Mesenchymal stem cell (in vitro differentiated cells and primary cell): ENCODE measurements at regions not wholly inside any gene's neighbourhood (a gene's known extent, or its start where the extent isn't known, plus 50 kb on each side); places are given as distances from the start of the nearest gene placed in this dataset.

Experiments used
- DNase-seq: peaks from one replicate; pipeline ENCODE4 v3.0.0-alpha.2; 2013
- H2AFZ ChIP-seq: one replicate; pipeline ENCODE4 v1.6.1; 2013; ENCODE audit warnings: low read depth, mild to moderate bottlenecking, control low read depth, inconsistent platforms, low read length, moderate library complexity
- H2AK5ac ChIP-seq: 2 replicates; pipeline ENCODE4 v1.6.1; 2013; ENCODE audit warnings: low read length, moderate library complexity, mild to moderate bottlenecking, inconsistent platforms; ENCODE audit not compliant: severe bottlenecking
- H2BK120ac ChIP-seq: one replicate; pipeline ENCODE4 v1.6.1; 2013; ENCODE audit warnings: low read depth, mild to moderate bottlenecking, inconsistent platforms, low read length, moderate library complexity
- H2BK12ac ChIP-seq, 2 experiments: one replicate each; pipeline ENCODE4 v1.6.1; 2013; ENCODE audit warnings: inconsistent platforms in 2 of 2, low read length in 2 of 2, mild to moderate bottlenecking in 2 of 2, moderate library complexity in 2 of 2, control low read depth in 1 of 2
- H2BK15ac ChIP-seq: one replicate; pipeline ENCODE4 v1.6.1; 2013; ENCODE audit warnings: mild to moderate bottlenecking, low read depth, inconsistent platforms; ENCODE audit not compliant: poor library complexity, severe bottlenecking
- H2BK5ac ChIP-seq: 2 replicates; pipeline ENCODE4 v1.6.1; 2013; ENCODE audit warnings: low read depth, mild to moderate bottlenecking, low read length, control low read depth, inconsistent platforms; ENCODE audit not compliant: poor library complexity, severe bottlenecking
- H3K14ac ChIP-seq, 2 experiments: one replicate each; pipeline ENCODE4 v1.6.1; 2013; ENCODE audit warnings: inconsistent platforms in 2 of 2, low read length in 2 of 2, control low read depth in 1 of 2, mild to moderate bottlenecking in 1 of 2, moderate library complexity in 1 of 2
- H3K18ac ChIP-seq, 2 experiments: one replicate each; pipeline ENCODE4 v1.6.1; 2013; ENCODE audit warnings: inconsistent platforms in 2 of 2, low read length in 2 of 2, control low read depth in 1 of 2, low read depth in 1 of 2, mild to moderate bottlenecking in 1 of 2
- H3K23ac ChIP-seq, 2 experiments: one replicate each; pipeline ENCODE4 v1.6.1; 2013; ENCODE audit warnings: inconsistent platforms in 2 of 2, low read length in 2 of 2, mild to moderate bottlenecking in 2 of 2, moderate library complexity in 2 of 2, control low read depth in 1 of 2
- H3K27ac ChIP-seq: 2 replicates; pipeline ENCODE4 v1.5.1; 2013; ENCODE audit warnings: mild to moderate bottlenecking, moderate library complexity, low read length, control low read depth, inconsistent platforms; ENCODE audit not compliant: poor library complexity, severe bottlenecking
- H3K27me3 ChIP-seq, 2 experiments: 2 replicates each; pipeline versions ENCODE4 v1.6.1 to v1.7.0; 2013; ENCODE audit warnings: low read length in 2 of 2, mild to moderate bottlenecking in 2 of 2, moderate library complexity in 2 of 2, control low read depth in 1 of 2, inconsistent platforms in 1 of 2; ENCODE audit not compliant: control insufficient read depth in 1 of 2, insufficient read depth in 1 of 2
- H3K36me3 ChIP-seq, 2 experiments: 2 replicates each; pipeline versions ENCODE4 v1.6.1 to v1.7.0; 2013; ENCODE audit warnings: low read length in 2 of 2, control low read depth in 1 of 2, inconsistent platforms in 1 of 2, low read depth in 1 of 2, mild to moderate bottlenecking in 1 of 2; ENCODE audit not compliant: insufficient read depth in 2 of 2, control insufficient read depth in 1 of 2
- H3K4ac ChIP-seq, 2 experiments: one replicate each; pipeline ENCODE4 v1.6.1; 2013; ENCODE audit warnings: inconsistent platforms in 2 of 2, low read length in 2 of 2, mild to moderate bottlenecking in 2 of 2, moderate library complexity in 2 of 2, control low read depth in 1 of 2, low read depth in 1 of 2
- H3K4me1 ChIP-seq: 2 replicates; pipeline ENCODE4 v1.6.1; 2013; ENCODE audit warnings: low read depth, low read length, control low read depth; ENCODE audit not compliant: control insufficient read depth, insufficient read depth
- H3K4me2 ChIP-seq: 2 replicates; pipeline ENCODE4 v1.6.1; 2013; ENCODE audit warnings: low read length, mild to moderate bottlenecking, inconsistent platforms; ENCODE audit not compliant: poor library complexity, severe bottlenecking
- H3K4me3 ChIP-seq, 2 experiments: 2 replicates each; pipeline versions ENCODE4 v1.5.1 to v1.7.0; 2013; ENCODE audit warnings: low read length in 2 of 2, mild to moderate bottlenecking in 2 of 2, control low read depth in 1 of 2, low read depth in 1 of 2; ENCODE audit not compliant: insufficient read depth in 1 of 2
- H3K79me1 ChIP-seq: replicated peaks from 2 replicates; pipeline ENCODE4 v1.6.1; 2013; ENCODE audit warnings: mild to moderate bottlenecking, control low read depth, low read length, inconsistent platforms; ENCODE audit not compliant: poor library complexity, severe bottlenecking
- H3K9ac ChIP-seq: 2 replicates; pipeline ENCODE4 v1.7.0; 2013; ENCODE audit warnings: mild to moderate bottlenecking, low read length, moderate library complexity
- H3K9me3 ChIP-seq: 2 replicates; pipeline ENCODE4 v1.7.0; 2013; ENCODE audit warnings: mild to moderate bottlenecking, low read length; ENCODE audit not compliant: control insufficient read depth
- H4K8ac ChIP-seq: one replicate; pipeline ENCODE4 v1.6.1; 2013; ENCODE audit warnings: inconsistent platforms, mild to moderate bottlenecking, low read length, moderate library complexity
- H4K91ac ChIP-seq: one replicate; pipeline ENCODE4 v1.6.1; 2013; ENCODE audit warnings: mild to moderate bottlenecking, low read length, inconsistent platforms
- WGBS: methylation state at CpG from one replicate; pipeline ENCODE4 v1.1.7; 2013; ENCODE audit warnings: mixed read lengths; 5-methylcytosine and 5-hydroxymethylcytosine counted together

DNA sequence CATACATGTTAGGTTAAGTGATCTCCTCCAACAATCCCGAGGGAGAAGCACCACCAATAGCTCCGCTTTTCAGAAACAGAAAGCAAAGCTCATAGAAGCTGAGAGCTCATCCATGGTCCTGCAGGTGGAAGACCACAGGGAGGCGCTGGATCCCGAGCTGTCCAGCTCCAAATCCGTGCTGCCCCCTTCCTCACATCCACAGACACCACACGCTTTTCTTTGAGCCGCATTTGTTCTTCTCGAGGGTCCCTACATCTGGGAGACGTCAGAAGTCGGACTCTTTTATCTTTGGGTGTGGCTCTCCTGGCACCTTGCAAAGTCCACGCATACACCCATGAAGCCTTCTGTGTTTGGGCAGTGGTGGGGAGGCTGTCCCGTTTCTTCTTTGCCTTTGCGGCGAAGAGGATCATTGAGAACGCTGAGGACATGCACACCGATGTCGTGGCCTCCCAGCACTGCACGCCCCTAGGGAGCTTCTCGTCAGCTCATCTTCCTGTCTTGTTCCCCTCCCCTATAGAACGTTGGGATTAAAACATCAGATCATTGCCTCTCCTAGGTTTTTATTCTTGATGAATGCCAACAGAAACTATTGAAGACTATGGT lies 184.8 kb downstream of the TEX29 start:
- Histone ChIP-seq H2AK5ac (no peak overlapping the region), H2AFZ (no peak overlapping the region), H3K4ac (no peak overlapping the region), H2BK12ac (no peak overlapping the region), H2BK120ac (no peak overlapping the region), H3K14ac (no peak overlapping the region), H3K4me3 (no peak overlapping the region), H3K18ac (no peak overlapping the region), H3K79me1 (no peaks in the 10 kb centered on the region), H3K36me3 (no peaks in the 10 kb centered on the region), H4K91ac (no peak overlapping the region), H3K4me2 (no peak overlapping the region), H2BK15ac (no peak overlapping the region), H3K27me3 (no peaks in the 10 kb centered on the region), H3K9me3 (no peaks in the 10 kb centered on the region), H2BK5ac (no peak overlapping the region), H3K4me1 (no peaks in the 10 kb centered on the region), H3K23ac (no peak overlapping the region), H4K8ac (no peak overlapping the region), H3K9ac (no peak overlapping the region), H3K27ac (no peak overlapping the region)
- WGBS = 46% methylated on average over 18 of the region's 20 CpGs
- no peak for DNase-seq

DNA sequence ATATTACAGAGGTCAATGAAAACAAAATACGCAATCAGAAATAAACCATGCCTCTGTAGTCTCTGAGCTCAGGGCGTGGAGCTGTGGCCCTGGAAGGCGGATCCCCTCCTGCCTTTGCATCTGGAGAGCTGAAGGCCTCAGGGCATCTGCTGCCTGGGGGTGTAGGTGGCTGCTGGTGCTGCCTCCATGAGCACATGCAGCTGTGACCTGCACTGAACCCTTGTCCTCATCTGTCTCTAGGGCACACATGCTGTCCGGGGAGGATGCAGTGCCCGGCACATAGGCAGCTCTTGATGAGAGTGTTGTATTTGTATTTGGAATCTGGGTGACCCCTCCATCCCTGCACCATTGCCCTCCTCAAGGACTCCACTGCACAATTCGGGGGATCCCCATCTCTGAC lies 185.7 kb downstream of the TEX29 start:
- Histone ChIP-seq H3K36me3 (no peaks in the 10 kb centered on the region), H3K18ac (no peak overlapping the region), H3K9ac (no peak overlapping the region), H3K4me1 (no peaks in the 10 kb centered on the region), H2BK15ac (no peak overlapping the region), H3K27ac (no peak overlapping the region), H3K9me3 (no peaks in the 10 kb centered on the region), H3K14ac (no peak overlapping the region), H3K4me2 (no peak overlapping the region), H2AK5ac (no peak overlapping the region), H2BK120ac (no peak overlapping the region), H3K27me3 (no peaks in the 10 kb centered on the region), H2AFZ (no peak overlapping the region), H3K4ac (no peak overlapping the region), H2BK5ac (no peak overlapping the region), H2BK12ac (no peak overlapping the region), H3K23ac (no peak overlapping the region), H3K4me3 (no peak overlapping the region), H4K8ac (no peak overlapping the region), H4K91ac (no peak overlapping the region), H3K79me1 (no peaks in the 10 kb centered on the region)
- WGBS = 69% methylated on average over 4 of the region's 6 CpGs
- no peak for DNase-seq

- Histone ChIP-seq H3K27me3 (no peaks in the 10 kb centered on the region), H4K91ac (no peak overlapping the region)
Measured at GRCh38 chr13:111506621-111507020, 186.2 kb downstream of the TEX29 start.

GRCh38 chr13:111508164-111508870 lies 187.9 kb downstream of the TEX29 start:
- Histone ChIP-seq H2AK5ac (no peak overlapping the region), H2BK120ac (no peak overlapping the region), H4K8ac (no peak overlapping the region), H3K36me3 (no peaks in the 10 kb centered on the region), H2BK5ac (no peak overlapping the region), H3K79me1 (no peaks in the 10 kb centered on the region), H3K9me3 (no peaks in the 10 kb centered on the region), H3K4me3 (no peak overlapping the region), H2AFZ (no peak overlapping the region), H3K23ac (no peak overlapping the region), H3K4me2 (no peak overlapping the region), H3K27me3 (no peaks in the 10 kb centered on the region), H3K27ac (no peak overlapping the region), H3K18ac (no peak overlapping the region), H2BK15ac (no peak overlapping the region), H2BK12ac (no peak overlapping the region), H4K91ac (no peak overlapping the region), H3K4ac (no peak overlapping the region), H3K4me1 (no peaks in the 10 kb centered on the region), H3K9ac (no peak overlapping the region), H3K14ac (no peak overlapping the region)
- 91% methylated on average over 17 of the region's 21 CpGs for WGBS
- DNase-seq = no peak

More at GRCh38 chr13:111506621-111507020, 186.2 kb downstream of the TEX29 start:
- Histone ChIP-seq H3K18ac (no peak overlapping the region), H3K27ac (no peak overlapping the region), H3K14ac (no peak overlapping the region), H2BK5ac (no peak overlapping the region), H2AFZ (no peak overlapping the region), H3K36me3 (no peaks in the 10 kb centered on the region), H3K23ac (no peak overlapping the region), H3K79me1 (no peaks in the 10 kb centered on the region), H3K4me2 (no peak overlapping the region), H2BK12ac (no peak overlapping the region), H4K8ac (no peak overlapping the region), H3K4me3 (no peak overlapping the region), H3K4ac (no peak overlapping the region), H3K9ac (no peak overlapping the region), H3K9me3 (no peaks in the 10 kb centered on the region), H3K4me1 (no peaks in the 10 kb centered on the region), H2BK15ac (no peak overlapping the region), H2AK5ac (no peak overlapping the region), H2BK120ac (no peak overlapping the region)
- 71% methylated on average over 7 of the region's 7 CpGs for WGBS
- no peak for DNase-seq
